ENCODE measurements at regions not wholly inside any gene's neighbourhood (a gene's known extent, or its start where the extent isn't known, plus 50 kb on each side); places are given as distances from the start of the nearest gene placed in this dataset.
"Not testable (repeated sequence)": the region's sequence is repeated elsewhere in the genome, so short reads cannot be mapped to it uniquely, and the experiment has no call there.

DNA sequence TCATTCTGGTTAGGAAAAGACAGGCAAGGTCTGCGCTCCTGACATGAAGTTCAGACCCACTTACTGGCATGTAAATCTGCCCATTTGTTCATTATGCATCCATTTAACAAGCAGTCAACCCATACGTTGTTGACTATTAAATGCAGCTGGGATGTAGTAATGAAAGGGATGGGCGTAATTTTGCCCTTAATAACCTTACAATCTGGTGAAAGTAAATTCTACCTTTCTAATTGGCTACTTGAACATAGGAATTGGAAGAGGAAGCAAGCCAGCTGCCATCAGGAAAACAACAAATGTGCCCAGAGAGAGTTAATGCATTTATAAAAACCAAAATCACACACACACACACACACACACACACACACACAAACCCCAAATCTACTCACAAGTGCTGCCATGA is 170.2 kb upstream of the PITRM1 start:
- no peak for DNase-seq (ENCODE audit: low read depth)

GRCh38 chr10:3340127-3340730 is 167.6 kb upstream of the PITRM1 start:
- no peak for DNase-seq (ENCODE audit: low read depth)

GRCh38 chr10:3339531-3339950 is 167.0 kb upstream of the PITRM1 start:
- no peak for DNase-seq (ENCODE audit: low read depth)

GRCh38 chr10:3339121-3339520 is 166.5 kb upstream of the PITRM1 start:
- DNase-seq (ENCODE audit: low read depth) = no peak

DNA sequence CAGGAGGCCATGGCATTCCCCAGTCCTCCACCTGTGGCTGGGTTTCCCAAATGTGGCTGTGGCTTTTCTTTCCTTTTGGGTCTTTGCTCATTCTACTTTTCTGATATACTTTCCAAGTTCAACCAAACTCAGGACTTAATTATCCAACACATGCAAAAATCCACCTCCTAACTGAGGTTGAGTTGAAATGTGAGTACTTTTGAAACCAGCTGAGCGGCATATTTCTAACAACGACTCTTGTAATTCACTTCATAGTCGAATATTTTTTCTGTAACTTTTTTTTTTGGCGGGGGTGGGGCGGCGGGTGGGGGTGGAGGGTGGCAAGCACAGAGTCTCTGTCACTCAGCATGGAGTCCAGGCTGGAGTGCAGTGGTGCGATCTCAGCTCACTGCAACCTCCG is 165.2 kb upstream of the PITRM1 start:
- DNase-seq (ENCODE audit: low read depth) = no peak

DNA sequence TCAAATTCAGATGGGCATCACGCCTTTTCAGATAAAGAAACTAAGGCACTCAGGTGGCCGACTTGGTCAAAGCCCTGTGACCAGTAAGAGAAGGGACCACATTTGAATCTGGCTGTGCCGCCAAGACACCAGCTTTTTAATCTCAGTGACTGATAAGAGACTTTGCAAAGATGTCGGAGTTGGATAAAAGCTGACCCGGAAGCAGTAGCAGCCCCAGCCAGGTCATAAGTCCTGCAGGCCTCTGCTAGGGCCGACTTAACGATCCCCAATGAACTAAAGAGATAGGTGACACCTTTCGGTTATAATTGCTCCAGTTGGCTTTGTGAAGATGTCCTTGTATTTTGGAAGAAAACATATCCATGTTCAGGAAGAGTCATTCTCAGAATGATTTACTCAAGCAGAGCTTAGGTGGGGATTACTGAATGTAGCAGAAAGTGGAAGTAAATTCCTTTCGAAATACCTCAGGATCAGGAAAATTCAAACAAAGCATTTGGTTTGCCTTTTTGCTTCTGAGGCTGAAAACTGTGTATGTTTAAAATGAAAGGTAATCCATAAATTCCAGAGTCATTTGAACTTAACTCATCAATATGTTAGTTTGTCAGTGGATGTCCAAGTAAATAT is 164.2 kb upstream of the PITRM1 start:
- no peak for DNase-seq (ENCODE audit: low read depth)

DNA sequence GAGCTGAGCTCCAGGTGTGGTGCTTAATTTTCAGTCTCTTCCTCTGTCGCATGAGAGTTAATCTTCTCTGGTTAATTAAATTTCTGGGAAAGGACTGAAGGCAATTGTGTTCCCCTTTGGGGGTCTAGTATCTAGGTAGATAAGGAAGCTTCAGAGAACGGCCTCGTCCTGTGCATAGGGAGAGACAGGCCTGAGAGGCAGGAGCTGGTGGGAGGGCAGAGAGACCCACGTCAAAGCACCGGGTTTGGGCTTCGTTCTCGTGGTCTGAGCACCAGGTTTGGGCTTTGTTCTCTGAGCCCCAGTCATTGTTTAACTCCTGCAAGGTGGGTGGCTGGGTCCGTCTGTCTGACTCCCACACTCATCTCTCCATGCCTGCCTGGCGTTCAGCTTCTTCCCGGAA is 160.8 kb upstream of the PITRM1 start:
- no peak for DNase-seq (ENCODE audit: low read depth)

- no peak for DNase-seq (ENCODE audit: low read depth)
These were observed 159.2 kb upstream of the PITRM1 start for GRCh38 chr10:3331690-3332230.

DNA sequence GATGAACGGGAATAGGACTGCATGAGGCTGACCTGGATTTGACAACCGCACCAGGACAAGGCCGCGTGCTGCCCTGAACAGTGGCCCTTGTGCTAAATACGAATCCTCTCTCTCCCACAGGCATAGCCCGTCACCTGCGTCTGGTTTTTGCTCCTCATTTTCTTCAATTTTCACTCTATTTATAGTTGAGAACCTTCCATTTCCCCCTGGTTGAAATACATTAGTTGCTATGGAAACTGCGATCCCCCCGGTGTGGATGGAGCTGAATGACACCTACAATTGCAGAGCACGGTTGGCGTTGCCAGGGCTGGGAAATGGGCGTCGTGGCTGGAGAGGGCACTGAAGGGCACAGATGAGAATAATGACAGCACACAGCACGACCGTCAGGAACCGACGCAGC is 158.6 kb upstream of the PITRM1 start:
- no peak for DNase-seq (ENCODE audit: low read depth)

DNA sequence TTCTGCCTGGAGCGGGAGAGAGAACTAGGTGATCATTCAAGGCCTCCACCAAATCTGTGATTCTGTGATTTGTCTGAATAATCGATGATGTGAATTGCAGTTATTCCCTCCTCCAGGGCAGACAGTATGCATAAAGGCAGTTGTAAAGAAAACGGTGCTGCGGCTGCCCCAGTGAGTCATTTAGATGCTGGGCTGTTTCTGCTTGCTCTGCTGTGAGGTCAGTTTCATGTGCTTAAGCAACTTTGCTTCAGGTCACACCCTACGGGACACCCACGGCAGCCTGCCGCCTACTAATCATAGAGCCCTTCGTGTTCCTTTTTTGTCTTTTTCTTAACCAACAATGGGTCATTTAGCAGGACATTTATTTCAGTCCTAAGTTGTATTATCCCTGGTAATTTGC is 158.1 kb upstream of the PITRM1 start:
- no peak for DNase-seq (ENCODE audit: low read depth)

DNA sequence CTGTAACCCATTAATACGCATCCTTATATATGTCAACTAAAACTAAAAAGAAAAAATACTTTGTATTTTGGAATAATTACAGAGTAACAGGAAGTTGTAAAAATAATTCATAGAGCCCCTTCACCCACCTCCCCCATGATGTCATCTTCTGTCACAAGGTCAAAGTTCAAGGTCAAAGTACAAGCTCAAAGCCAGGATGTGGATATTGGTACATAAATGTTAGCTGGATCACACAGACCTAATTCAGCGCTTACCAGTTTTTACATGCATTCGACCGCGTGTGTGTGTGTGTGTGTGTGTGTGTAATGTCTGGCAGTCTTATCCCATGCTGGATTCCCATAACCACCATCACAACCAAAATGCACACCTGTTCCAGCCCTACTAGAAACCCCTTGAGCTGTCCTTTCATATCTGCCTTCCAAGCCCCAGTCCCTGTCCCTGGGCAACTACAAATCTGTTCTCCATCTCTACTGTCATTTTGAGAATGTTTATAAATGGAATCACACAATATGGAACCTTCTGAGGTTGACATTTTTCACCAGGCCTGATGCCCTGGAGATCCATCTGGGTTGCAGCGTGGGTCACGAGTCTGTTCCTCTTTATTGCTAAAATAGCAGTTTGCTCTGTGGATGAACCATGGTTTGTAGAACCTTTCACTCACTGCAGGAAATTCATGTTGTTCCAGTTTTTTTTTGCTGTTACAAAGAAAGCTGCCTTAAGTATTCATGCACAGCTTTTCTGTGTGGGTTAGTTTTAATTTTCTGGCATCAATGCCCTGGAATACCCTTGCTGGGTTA is 153.6 kb upstream of the PITRM1 start:
- no peak for DNase-seq (ENCODE audit: low read depth)

GRCh38 chr10:3324612-3325038 is 152.0 kb upstream of the PITRM1 start:
- DNase-seq (ENCODE audit: low read depth) = no peak

GRCh38 chr10:3323865-3324498 is 151.4 kb upstream of the PITRM1 start:
- no peak for DNase-seq (ENCODE audit: low read depth)

GRCh38 chr10:3321123-3321522 is 148.5 kb upstream of the PITRM1 start:
- DNase-seq (ENCODE audit: low read depth) = no peak

GRCh38 chr10:3319811-3320226 is 147.2 kb upstream of the PITRM1 start:
- DNase-seq (ENCODE audit: low read depth) = no peak

DNA sequence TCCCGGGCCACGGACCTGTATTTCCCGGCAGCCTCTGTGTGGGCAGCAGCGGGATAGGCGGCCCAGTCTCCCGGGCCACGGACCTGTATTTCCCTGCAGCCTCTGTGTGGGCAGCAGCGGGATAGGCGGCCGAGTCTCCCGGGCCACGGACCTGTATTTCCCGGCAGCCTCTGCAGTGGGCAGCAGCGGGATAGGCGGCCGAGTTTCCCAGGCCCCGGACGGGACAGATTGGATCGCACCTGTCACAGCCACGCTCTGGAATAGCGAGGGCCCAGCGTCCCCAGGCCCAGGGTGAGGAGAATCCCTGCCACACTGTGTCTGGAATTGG is 145.9 kb upstream of the PITRM1 start:
- not testable (repeated sequence) for DNase-seq (ENCODE audit: low read depth)

DNA sequence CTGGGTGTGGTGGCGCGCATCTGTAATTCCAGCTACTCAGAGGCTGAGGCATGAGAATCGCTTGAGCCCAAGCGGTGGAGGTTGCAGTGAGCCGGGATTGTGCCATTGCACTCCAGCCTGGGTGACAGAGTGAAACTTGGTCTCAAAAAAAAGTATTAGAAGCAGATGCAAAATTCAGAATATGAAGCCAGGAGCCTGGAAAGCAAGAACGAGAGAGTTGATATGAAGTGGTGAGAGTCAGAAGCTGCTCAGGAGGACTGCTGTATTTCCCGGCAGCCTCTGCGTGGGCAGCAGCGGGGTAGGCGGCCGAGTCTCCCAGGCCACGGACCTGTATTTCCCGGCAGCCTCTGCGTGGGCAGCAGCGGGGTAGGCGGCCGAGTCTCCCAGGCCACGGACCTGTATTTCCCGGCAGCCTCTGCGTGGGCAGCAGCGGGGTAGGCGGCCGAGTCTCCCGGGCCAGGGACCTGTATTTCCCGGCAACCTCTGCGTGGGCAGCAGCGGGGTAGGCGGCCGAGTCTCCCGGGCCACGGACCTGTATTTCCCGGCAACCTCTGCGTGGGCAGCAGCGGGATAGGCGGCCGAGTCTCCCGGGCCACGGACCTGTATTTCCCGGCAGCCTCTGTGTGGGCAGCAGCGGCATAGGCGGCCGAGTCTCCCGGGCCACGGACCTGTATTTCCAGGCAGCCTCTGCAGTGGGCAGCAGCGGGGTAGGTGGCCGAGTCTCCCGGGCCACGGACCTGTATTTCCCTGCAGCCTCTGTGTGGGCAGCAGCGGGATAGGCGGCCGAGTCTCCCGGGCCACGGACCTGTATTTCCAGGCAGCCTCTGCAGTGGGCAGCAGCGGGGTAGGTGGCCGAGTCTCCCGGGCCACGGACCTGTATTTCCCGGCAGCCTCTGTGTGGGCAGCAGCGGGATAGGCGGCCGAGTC is 145.2 kb upstream of the PITRM1 start:
- DNase-seq (ENCODE audit: low read depth) = not testable (repeated sequence)

DNA sequence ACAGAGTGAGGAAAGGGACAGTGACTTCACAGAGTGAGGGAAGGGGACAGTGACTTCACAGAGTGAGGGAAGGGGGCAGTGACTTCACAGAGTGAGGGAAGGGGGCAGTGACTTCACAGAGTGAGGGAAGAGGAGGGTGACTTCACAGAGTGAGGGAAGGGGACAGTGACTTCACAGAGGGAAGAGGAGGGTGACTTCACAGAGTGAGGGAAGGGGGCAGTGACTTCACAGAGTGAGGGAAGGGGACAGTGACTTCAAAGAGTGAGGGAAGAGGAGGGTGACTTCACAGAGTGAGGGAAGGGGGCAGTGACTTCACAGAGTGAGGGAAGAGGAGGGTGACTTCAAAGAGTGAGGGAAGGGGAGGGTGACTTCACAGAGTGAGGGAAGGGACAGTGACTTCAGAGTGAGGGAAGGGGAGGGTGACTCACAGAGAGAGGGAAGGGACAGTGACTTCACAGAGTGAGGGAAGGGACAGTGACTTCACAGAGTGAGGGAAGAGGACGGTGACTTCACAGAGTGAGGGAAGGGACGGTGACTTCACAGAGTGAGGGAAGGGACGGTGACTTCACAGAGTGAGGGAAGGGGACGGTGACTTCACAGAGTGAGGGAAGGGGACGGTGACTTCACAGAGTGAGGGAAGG is 142.0 kb upstream of the PITRM1 start:
- not testable (repeated sequence) for DNase-seq (ENCODE audit: low read depth)

DNA sequence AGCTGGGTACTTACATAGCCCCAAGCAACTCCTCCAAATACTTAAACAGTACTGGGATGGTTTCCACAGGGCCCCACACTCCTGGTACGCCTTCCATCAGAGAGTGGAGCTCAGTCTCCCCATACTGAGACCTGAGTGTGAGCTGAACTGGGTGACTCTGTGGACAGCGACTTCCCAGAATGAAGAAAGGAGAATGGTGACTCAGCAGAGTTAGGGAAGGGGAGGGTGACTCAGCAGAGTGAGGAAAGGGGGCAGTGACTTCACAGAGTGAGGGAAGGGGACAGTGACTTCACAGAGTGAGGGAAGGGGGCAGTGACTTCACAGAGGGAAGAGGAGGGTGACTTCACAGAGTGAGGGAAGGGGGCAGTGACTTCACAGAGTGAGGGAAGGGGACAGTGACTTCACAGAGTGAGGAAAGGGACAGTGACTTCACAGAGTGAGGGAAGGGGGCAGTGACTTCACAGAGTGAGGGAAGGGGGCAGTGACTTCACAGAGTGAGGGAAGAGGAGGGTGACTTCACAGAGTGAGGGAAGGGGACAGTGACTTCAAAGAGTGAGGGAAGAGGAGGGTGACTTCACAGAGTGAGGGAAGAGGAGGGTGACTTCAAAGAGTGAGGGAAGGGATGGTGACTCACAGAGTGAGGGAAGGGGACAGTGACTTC is 141.3 kb upstream of the PITRM1 start:
- DNase-seq (ENCODE audit: low read depth) = not testable (repeated sequence)

DNA sequence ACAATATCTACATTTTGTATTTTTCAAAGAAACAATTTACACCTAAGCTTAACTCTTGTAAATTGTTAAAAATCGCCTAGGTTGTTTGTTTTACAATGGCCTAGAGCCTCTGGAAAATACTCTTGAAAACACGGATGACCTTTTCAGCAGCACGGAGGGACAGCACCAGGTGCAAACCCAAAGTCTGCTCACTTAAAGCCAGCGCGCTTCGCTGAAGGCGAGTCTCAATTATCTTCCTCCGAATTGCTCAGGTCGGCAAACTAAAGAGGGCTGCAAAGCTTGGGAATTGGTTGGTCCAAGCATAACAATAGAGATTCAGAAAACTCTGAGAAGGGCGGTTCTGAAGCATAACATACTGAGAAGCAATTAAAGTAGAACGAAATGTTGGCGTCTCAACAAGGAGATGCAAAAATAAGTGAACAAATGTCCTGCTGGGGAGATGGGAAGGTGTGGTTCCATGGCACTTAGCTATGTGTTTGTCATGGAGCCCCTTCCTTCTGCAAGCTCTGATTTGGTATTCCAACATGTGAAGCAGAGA is 139.9 kb upstream of the PITRM1 start:
- no peak for DNase-seq (ENCODE audit: low read depth)

Data from activated T-cell treated with anti-CD3 and anti-CD28 coated beads for 48 hours (primary cell).